ENCODE measurements at regions not wholly inside any gene's neighbourhood (a gene's known extent, or its start where the extent isn't known, plus 50 kb on each side); places are given as distances from the start of the nearest gene placed in this dataset.

GRCh38 chr4:84050015-84050414 lies 449.1 kb downstream of the NKX6-1 start:
- TF ChIP-seq CTCF (IDR thresholded peaks at IDR 0.05; ENCODE audit: insufficient read depth, low read length, poor library complexity, severe bottlenecking), result no peak
- TF ChIP-seq EZH2phosphoT487 (conservative IDR thresholded peaks at IDR 0.05; ENCODE audit: low read length), result no peak

All from SU-DHL-6 (cell line).